Renal cortical epithelial cell (primary cell): ENCODE measurements at regions not wholly inside any gene's neighbourhood (a gene's known extent, or its start where the extent isn't known, plus 50 kb on each side); places are given as distances from the start of the nearest gene placed in this dataset.

Experiments used
- DNase-seq: peaks from one replicate; pipeline ENCODE4 v3.0.0-alpha.2; 2011; ENCODE audit warnings: low read depth

DNA sequence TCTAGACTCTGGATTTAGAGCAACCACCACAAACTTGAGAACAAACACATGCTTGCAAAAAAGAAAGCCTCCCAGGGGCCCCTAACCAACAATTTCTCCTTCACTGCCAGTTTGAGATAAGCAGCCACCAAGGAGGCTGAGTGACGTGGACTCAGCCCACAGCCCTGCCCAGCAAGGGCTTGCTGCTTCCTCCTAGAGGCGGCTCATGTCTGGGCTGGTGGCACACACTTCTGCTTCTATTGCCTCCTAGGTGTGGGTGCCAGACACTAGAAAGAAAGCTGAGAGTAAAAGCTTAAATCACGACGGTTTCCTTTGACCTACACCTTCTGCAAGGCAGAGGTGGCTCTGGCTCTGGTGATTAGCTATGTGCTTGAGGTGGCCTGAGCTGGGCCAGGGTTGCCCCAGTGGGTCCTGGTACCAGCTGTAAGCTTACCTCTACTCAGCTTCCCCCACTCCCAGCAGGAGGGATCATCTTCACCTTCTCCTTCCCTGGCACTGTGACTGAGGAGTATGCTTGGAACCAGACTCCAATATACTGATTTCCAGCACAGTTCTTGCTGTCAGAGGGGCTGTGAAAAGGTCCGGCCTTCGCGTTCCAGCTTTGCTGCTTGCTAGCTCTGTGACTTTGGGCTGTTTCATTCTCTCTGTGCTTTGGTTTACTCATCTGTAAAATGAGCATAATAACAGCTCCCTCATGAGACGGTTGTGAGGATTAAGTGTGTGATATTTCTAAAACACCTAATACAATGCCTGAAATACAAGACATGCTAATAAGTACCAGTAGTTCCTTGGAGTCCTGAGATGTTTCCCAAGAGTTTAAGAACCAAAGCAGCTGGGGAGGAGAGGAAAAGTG is 89.7 kb upstream of the PARP11 start:
- no peak for DNase-seq

DNA sequence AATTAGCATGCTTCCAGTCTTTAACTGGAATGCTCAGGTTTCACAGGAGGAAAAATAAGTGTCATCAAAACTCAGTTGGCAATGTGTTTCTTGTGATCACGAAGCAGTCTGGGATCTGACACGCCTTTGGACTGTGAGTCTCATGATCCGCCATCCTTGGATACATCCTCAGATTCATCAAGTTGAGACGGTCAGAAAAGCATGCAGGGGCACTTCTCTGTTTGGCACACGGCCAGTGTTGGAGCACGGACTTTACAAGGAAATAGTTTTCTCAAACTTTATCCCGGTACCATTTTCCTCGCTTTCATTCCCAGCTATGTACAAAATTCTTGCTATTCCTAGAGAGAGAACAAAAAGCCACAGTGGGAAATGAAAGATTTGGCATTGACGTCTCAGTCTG is 88.4 kb upstream of the PARP11 start:
- no peak for DNase-seq

DNA sequence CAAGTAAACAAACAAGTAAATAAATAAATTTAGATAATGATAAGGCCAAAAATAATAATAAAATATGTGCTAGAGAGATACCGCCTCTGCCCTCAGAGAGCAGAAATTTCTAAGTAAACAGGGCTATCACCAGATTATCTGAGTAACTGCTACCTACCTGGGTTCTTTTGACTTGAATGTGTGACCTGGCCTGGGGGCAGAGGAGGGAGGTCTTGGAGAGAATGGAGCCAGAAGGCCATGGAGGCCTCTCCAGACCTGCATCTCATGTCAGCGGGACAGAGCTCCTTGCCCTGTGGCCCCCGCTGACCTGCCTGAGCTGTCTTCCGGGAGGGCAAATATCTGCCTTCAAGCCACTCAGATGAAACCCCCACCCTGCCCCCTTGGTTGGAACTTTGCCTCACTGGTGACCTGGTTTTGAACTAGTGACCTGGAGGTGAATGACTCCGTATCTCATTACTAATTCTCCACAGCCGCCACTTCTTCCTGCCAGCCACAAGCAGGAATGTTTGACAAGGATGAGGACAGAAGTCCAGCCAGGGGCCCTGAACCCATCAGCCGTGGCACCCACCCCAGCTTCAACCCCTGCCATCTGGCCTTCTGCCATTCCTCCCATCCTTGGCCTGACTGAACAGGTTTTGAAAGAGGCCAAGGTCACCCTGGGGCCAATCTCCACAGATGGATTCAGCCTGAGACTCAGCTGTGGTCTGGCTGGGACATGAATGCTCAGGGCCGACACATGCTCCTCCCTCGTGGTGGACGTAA is 86.8 kb upstream of the PARP11 start:
- DNase-seq, result no peak

DNA sequence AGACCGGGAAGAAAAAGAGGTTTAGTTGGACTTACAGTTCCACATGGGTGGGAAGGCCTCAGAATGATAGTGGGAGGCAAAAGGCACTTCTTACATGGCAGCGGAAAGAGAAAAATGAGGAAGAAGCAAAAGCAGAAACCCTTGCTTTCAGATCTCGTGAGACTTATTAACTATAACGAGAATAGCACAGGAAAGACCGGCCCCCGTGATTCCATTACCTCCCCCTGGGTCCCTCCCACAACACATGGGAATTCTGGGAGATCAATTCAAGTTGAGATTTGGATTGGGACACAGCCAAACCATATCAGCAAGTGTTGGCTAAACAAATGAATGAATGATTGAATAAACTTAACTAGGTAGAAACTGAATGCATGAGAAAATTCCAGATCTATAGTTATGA is 85.3 kb upstream of the PARP11 start:
- DNase-seq, result no peak

DNA sequence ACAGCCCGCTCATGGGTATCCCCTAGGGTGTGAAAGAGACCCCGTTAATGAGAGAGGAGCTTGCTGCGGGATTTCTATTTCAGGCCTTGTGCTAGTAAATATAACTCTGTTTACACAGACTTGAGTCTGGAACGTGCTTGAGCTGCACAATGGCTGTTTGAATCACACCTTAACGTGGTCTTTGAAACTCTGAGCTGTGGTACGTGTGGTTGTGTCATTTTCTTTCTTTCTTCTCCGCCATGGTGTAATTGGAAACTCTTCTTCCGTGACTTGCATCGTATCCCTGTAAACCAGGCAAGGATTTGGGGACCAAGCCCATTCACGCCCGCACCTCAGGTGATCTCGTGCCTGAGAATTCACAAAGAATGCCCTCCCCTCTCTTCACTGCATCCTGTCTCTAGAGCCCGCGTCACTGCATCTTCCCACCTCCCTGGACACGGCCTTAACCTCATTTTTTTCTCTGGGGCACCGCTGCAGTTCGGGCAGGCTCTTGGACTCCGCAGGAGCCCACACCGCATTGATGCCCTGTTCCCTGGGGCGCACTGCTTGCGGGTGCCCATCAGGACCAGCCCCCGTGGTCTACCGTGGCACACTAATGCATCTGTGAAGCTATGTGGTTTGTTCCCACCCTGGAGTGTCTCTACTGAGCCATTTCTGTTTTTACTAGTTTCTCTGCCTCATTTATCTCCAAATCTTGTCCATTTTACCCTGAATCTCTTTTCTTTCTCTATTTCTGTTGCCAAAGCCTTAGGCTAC is 78.4 kb upstream of the PARP11 start:
- no peak for DNase-seq

DNA sequence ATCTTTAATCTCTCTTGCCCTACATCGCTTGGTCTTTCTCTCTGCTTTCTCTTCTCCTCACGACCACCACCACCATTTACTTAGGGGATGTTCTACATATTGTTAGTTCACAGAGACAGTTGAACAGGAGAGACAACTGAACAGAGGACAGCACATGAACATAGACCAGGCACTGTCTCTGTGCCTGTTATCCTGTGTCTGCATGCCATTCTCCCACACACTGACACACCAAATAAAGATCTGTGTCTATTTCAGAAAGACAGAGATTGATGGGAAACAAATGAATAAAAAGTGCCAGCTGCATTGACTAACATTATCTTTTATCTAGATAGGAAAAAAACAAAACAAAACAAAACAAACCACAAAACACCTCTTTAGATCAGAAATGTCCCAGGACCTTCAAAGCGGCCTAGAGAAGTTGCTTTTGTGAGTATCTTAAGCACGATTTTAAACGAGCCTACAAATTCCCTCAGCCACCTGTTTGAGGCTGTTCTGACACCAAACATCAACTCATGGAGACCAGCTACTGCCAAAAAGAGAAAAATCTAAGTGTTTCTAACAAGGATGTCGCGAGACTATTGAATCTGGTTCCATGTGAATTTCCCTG is 77.6 kb upstream of the PARP11 start:
- DNase-seq, result no peak

DNA sequence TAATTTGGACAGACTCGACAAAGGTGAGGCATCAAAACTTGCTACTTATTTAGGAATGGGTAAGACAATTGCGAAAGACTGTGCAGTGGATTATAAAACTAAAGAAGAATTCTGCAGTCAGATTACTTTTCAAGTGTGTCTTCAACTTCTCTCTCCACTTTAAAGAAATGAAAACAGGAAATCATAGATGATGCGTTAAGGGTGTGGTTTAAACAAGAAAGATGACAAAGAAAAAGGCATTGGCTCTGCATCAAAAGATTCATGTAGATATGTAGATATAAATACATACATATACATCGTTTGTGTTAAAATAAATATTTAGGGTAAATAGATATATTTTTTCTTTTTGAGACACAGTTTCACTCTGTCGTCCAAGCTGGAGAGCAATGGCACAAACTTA is 74.6 kb upstream of the PARP11 start:
- DNase-seq, result no peak

DNA sequence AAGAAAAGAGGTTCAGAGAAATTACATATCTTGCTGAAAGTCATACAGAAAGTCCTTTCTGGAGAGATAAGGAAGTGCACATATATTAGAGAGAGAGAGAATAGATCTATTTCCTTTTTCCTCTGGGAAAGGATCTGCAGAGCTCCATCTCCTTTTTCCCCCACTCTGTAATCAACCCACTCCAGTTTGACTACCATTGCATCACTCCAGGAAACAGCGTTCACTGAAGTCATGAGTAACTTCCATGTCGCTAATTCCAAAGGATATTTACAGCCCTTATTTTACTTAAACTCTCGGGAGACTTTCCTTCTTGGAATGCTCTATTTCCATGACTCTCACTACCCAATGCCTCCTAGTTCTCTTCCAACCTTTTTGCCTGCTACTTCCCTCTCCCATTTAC is 72.5 kb upstream of the PARP11 start:
- DNase-seq, result no peak

DNA sequence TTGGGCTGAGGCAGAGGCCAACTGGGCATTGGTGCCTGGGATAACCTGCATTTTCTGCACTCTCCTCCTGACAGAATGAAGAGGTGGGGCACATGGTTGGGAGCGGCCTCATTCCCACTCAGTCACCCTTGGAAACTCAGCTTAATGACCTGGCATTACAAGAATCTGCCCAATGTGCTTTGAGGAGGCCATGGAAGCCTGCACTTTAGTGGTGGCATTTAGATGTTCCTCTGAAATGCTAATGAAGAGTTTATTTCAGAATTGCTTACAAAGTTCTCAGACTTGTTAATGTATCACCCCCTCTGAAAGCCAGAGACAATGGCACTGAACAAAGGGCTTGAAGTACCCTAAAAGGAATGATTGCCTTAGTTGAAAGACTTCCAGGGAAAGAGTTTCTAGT is 71.4 kb upstream of the PARP11 start:
- no peak for DNase-seq

DNA sequence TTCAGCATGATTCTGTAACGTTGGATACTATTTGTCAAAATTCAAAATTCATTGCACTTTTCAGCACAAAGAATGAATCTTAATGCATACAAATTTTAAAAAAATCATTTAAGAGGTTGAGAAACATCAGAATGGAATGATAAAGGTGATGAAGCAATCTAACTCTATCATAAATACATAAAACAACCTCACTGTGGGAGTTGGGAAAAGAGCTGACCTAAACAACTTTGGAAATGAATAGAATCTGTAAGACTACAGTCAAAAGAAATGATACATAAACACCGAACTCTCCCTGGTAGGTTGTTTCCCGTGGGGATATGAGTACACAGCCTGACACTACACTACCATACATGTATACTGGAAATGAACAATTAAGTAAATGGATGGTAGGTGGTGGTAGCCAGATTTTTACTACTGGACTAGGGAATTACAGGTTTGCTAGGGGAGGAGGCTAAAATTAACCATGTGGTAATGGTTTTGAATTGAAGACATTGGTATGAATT is 64.9 kb upstream of the PARP11 start:
- DNase-seq, result no peak

DNA sequence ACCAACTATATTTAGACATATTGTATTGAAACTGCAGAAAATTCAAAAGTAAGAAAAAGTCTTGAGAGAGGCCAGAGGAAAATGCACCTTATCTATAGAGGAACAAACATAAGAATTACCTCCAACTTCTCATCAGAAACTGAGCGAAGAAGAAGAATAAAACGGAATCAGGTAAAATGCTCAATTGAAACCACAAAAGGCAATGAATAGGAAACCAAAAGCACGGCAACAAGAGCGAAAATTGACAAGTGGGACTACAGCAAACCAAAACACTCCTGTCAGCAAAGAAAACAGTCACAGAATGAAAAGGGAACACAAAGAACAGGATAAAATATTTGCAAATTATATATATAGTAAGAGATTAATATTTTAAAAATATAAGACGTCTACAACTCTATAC is 61.9 kb upstream of the PARP11 start:
- DNase-seq, result no peak

DNA sequence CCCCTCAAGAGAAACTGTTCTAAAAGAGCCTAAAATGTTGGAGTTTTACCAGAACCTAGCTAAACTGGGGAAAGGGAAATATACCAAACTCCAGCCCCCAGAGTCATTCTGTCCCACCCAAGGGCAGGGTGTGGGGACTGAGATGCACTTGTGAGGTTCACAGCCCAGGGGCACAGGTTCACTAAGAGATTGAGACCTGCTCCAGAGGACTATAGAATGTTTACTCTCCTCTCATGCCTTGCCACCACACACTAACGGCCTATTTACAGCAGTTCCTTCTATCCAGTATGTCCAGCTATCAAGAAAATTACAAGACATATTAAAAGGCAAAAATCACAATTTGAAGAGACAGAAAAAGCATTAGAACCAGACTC is 60.6 kb upstream of the PARP11 start:
- DNase-seq, result no peak

DNA sequence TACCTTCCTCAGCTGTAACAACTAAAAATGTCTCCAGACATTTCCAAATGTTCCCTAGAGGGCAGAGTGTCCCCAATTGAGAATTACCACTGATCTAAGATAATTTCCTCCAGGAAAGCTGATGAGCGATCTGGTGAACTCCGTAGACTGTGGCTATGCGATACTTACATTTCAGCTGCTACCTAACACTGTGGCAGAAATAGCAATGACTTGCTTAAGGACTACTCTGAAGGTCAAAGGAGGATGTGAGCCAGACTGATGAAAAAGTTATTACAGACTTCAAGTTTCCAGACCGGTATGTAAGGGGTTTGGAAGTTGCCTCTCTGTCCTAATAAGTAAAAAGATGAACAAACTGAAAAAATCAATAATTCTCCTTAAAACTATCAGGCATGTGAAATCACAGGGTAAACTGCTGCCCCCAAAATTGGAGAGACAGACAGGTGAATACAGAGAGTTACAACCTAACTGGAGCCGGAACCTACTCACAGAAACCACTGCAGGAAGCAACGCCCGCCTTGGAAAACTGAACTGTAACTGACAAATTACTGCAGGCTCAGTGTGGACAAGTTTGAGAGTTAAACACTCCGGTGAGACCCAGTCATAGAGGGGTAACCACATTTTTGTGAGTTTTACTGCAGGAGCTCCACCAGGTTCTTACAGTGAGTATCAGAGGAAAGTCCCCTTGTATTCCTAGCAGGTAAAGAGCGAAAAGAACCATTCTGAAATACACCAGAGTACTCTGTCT is 60.0 kb upstream of the PARP11 start:
- no peak for DNase-seq

DNA sequence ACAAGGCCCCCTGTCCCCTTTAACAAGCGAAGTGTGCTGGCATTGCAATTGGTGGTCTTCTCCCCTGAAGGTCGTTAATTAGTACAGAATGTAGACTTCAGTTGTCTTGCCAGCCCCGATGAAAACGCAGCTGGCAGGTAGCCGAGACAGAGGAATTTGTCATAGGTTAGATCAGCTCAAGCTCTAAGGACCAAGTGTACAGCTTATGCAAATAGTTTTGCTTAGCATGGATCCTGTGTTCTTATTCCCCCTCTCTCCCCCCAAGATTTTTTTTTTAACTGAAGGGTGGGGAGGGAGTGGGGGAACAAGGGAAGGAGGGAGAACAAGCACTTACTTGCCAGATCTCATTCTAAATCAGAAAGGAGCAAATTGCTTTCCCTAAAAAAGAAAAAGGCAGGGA is 58.6 kb upstream of the PARP11 start:
- DNase-seq, result no peak

DNA sequence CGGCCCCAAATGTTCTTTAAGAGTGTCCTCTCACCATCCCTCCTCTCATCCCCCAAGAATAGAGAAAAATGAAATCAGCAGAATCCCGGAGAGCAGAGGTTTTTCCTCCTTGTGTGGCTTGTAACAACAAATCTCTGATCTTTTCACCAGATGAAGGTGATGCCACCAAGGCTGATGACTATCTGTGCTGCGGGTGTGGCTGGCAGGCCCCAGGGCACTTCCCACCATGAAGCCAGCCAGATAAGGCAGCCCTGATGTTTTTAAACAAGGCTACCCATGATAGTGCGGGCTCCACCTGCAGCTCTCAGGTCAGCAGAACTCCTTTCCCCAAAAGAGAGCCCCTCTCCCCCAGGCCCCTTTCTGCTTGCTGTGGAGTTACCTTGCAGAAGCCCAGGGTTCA is 58.0 kb upstream of the PARP11 start:
- DNase-seq, result no peak

DNA sequence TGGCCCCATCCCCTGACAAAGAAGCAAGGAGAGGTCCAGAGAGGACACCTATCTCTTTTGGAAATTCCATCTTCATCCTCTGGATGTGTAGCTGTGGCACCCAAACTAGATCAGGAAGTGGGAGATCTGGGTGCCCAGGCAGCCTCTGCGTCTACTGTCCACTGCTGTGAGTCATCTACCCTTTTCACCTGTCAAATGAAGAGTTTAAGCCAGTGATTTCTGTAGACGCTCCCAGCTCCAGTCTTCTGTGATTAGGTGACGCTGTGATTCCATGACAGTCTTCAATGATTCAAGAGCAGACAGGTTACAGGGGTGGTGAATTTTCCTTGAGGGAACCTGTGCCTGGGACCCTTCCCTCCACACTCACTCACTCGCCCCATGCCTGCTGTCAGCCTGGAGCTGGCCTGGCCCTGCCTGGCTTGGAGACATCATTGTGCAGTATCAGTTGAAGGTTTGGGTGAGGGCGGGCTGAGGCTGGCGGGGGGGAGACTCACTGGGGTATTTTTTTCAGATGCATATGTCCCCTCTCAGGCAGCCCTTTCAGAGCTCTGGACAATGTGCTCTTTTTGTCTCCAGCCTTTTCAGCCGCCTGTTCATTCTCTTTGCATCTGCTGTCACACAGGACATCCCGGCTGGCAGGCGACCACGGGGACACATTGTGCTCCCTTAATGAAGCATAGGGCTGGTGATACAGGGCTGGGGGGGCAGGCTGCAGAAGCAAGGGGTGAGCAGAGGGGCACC is 56.8 kb upstream of the PARP11 start:
- no peak for DNase-seq

DNA sequence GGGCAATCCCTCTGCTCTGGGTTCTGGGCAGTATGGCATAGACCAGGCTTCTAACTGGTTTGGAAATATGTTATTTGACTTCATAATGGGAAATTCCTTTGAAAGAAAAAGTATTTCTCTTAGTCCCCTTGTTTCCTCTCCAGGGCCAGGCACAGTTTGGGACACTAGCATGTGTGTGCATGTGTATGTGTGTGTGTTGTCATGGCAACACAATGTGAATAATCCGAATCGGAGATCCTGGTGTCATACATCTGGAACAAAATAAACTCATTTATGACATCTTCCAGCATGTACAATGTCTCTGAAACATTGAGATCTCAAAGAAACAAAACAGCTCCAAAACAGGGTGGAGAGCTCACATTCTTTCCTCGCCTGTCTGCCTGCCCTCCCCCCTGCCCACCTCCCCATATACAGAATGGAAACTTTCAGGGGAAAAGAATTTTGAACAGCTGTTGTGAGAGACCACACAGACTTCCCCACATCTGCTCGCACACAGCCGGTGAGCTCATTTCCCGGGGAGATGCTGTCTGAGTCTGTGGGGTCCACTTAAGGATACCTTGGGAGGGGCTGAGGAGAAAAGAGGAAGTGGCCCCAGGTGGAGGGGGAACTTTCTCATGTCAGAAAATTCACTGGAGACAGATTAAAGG is 55.5 kb upstream of the PARP11 start:
- no peak for DNase-seq

DNA sequence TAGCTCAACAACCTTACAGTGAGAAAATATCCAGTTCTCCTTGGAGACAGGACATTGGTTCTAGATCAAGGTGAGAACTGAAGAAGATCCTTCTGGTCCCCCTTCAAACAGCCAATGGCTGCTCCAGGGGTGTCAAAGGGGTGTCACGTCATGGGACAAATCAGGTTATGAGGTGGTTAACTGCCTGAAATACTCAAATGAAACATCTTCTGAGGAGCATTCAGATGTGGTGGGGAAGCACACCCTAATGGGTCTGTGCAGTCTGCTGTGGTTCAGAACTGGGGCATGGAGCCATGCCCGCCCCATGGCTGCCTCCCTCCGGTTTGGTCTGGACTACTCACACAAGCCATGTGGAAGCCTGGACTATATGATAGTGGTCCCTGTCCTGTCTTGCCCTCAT is 52.4 kb upstream of the PARP11 start:
- DNase-seq, result no peak

DNA sequence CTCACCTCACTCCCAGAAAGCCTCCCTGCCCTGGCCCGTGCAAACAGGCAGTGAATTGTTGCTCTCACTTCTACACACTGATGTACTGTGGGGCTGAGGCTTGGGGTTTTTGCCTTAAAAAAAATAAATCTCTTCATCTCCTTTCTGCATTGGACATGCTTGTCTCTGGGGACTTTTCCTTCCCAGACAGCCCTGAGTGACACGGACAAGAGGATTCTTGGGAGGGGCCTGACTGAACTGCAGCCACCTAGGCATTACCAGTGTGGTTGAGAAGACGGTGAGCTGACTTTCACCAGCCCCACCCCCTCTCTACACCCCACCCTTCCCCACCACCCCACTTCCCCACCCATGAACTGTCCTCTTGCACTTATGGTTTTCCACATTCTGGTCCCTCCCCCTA is 51.6 kb upstream of the PARP11 start:
- DNase-seq, result no peak

DNA sequence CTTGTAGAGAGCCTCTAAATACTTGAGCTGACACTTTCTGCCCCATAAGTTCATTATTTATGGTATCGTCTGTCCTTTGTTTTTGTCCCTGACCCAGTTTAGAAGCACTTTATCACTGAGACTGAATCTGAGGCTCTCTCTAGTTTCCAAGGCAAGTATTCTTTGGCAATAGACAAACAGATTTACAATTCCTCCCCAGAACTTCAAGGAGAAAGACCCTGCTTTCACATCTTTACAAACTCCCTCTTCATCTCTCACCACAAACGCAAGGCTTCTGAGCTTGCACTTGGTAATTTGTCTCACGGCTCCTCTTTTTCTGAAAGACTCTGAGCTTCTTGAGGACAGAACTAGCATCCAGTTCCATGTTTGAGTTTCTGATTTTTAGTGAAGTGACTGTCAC is 49.8 kb upstream of the PARP11 start:
- DNase-seq, result no peak
